ENCODE measurements at regions not wholly inside any gene's neighbourhood (a gene's known extent, or its start where the extent isn't known, plus 50 kb on each side); places are given as distances from the start of the nearest gene placed in this dataset.

DNA sequence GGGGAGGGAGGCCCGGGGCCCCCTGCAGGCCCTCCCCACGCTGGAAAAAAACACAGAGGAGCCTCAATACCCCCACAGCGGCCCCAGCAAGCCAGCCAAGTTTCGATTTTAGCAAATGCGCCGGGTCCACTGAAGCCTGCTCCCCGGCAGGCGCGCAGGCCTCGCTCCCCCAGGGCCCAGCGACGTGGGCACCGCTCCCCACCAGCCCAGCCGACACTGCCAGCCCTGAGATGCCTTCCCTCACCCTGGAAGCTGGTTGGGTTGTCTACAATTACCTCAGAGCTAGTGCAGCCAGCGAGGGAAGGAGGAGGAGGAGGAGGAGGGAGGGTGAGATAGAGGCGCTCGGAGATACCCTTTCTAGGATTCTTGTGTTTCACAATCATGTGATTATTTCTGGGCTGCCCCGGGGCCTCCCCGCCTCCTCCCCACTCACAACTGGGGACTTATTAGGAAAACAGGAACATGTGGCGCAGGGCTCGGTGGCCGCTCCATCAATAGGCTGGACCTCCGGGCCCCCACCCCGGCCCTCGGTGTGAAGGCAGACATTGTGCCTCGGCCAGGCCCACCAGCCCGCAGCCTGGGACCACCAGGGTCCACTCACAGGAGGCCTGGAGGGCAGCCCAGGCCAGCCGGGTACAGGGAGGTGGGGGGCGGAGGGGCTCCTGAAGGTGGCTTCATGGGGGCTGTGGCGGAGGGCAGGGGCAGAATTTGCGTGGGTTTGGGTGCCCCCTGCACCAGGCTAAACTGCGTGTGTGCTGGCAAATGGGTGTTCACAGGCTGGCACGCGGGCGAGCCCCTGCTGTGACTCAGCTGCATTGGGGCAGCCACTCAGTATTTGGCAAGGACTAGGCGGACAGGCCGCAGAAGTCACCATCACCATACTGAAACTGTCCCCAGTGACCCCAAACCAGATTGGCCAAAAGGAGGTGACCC, 109.9 kb downstream of the NCOR2 start:
- DNase-seq, result peak; percentile 53

GRCh38 chr12:124456652-124457152, 110.7 kb downstream of the NCOR2 start:
- DNase-seq, result no peak

DNA sequence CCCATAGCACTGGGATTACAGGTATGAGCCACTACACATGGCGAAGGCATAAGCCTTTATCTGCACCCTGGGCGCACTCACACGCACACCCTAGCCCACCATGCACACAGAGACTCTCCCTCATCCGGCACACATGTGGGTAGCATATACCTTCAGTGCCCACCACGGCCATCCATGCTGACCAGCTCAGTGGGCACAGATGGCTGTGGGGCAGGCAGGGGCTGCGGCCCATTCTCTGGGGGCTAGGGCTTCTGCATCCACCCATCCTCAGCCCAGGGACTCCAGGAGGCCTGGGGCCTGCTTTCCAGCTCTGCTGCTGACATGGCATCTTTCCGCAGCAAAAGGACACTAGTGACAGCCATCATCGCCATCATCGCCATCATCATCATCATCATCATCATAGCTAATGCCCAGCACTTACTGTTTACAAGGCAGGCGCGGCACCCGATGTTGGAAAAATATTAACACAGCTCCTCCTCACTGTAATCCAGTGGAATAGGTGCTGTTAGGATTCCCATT, 111.2 kb downstream of the NCOR2 start:
- DNase-seq, result no peak

DNA sequence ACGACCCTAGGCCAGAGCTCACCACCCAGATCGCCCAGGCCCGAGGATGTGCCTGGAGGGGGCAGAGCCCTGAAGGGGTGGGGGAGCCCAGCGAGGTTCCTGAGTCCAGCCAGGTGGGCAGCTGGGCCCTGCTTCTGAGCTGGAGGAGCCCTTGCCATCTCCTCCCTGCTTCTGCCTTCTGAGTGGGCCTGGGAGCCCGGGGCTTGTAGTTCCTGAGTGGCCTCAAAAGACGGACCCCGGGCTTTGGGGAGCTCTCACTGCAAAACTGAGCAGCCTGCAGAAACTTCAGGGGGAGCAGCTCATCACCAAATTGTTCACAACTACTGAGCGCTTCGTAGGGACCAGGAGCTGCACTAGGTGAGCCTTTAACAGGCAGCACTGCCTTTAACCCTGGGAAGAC, 112.1 kb downstream of the NCOR2 start:
- no peak for DNase-seq

DNA sequence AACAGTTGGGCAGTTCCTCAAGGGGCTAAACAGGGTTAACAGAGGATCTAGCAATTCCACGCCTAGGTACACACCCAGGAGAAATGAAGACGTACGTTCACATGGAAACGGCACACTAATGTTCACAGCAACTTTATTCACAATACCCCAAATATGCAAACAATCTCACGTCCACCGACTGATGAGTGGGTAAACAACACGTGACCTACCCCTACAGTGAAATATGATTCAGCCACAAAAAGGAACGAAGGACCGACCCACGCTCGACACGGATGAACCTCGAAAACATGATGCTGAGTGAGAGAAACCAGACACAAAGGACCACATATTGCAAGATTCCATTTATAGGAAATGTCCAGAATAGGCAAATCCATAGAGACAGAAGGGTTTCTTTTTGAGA, 112.7 kb downstream of the NCOR2 start:
- no peak for DNase-seq

GRCh38 chr12:124454352-124454725, 113.1 kb downstream of the NCOR2 start:
- DNase-seq, result no peak

DNA sequence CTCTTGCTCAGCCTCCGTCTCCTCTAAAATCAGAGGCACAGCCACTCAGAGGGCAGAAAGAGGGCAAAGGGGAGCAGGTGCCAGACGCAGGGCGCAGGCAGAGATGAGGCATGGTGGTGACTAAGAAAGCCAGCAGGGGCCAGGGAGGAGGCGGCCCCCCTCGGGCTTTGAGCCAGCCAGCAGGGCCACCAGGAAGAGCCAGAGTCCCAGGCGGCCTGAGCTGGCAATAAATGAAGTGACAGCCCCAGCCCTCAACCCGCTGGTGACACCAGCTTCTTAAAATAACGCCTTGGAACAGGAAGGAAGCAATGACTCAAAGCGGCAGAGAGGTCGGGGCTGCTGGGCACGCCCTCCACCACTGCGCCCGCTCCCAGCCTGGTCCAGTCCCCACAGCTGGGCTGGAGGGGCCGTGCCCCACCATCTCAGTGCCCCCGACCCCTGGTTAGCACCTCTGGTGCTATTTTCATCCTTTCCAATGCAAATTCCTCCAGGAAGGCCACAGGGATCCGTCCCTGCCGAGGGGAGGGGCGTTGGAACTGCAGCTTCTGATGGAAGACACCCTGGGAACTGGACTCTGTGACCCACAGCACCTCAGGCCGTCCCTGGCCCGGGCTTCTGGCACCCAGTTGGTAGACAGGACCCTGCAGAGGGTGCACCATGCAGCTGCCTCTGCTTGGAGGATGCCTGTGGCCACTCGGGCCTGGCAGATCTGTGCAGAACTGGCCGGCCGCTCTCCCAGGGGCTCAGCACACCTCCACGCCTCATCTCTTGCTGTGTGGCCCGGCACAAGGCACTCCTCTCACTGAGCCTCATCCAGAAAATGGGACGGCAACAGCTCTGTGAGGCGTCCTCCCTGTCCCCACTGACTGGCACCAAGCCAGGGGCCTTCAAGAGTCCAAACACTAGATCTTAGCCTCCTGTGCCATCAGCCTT, 113.7 kb downstream of the NCOR2 start:
- no peak for DNase-seq

GRCh38 chr12:124452576-124453331, 114.7 kb downstream of the NCOR2 start:
- no peak for DNase-seq

DNA sequence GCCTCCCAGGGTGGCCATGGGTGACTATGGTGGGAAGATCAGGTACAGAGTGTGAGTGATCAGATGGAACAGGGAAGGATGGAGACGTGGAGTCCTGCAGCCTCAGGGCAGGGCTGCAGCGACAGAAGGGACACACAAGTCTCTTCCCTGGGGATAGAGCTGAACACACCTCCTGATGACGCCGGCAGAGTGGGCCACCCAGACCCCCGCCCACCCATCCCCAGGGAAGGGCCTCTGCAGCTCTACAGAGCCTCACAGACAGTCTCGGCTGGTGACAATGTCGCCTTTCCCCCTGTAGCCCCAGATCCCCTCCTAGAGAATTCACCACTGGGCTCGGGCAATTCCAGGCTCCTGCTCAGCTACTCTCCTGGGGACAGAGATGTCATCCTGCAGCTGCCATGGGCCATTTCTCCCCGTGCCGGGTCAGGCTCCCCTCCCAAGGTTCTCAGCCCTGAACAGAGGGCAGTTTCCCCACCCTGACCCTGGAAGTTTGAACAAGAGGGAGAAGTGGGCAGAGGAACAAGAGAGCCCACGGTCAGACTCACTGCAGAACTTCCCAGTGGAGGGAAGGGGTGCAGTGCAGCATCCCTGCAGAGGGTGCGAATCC, 115.7 kb downstream of the NCOR2 start:
- no peak for DNase-seq

DNA sequence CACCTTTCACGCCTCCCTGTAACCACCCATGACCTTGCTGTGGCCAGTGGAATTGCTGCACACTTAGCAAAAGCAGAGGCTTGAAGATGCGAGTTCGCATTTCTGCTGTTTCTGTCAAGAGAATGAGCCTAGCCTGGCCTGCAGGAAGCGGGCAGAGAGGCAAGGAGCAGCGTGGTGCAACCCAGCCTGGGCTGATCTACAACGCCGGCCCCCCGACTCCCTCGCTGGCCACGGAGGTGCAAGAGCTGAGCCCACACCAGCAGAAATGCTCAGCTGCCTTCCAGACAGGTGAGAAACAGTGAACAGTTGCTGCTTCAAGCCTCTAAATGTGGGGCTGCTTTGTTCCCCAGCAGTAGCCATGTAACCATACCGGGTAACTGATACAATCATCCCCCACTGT, 116.4 kb downstream of the NCOR2 start:
- no peak for DNase-seq

DNA sequence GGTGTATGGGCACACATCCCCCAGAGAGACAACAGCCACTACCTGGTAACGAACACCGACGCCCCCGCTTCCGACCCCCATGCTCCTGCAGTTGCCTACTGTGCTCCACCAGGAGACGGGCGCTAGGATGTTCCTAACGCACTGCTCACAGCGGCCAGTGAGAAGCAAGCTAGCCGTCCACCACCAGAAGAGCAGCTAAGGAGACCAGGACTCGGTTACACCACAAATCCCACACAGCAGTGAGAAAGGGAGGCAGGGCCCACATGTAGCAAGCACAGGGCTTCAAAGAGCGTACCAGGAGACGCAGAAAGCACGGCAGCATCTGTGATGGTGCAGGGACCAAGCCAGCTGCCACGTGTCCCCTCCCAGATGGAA, 117.0 kb downstream of the NCOR2 start:
- no peak for DNase-seq

GRCh38 chr12:124449623-124450375, 117.6 kb downstream of the NCOR2 start:
- no peak for DNase-seq

- DNase-seq, result no peak
Measured at GRCh38 chr12:124448955-124449622, 118.3 kb downstream of the NCOR2 start.

DNA sequence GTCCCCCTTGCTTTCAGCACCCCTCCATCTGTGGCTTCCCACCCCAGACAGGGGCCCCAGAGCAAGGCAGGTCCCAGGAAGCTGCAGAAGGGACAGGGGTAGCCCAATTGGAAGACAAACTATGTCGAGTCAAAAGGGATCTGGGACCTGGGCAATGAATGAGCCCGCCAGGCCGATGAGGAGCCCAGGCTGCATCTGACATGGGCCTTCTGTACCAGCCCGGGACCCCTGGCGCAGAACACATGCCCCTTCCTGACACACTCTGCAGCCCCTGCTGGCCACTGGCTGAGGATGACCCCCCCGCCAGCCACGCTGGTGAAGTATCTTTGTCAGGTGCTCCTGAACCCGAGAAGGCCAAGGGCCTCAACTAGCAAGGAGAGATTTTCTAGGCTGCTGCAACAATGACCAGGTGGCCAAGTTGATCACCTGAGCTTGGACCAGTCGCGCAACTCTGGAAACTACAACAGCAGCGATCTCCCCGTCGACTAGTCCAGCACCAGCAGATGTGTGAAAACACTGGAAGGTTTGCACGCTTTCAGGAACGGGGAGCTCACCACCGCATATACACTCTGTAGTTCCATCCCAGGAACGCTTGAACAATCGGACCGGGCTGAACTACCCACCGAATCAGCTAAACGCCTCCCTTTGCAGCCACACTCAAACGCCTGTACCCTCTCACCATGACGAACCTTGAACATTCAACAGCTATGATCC, 119.0 kb downstream of the NCOR2 start:
- DNase-seq, result no peak

DNA sequence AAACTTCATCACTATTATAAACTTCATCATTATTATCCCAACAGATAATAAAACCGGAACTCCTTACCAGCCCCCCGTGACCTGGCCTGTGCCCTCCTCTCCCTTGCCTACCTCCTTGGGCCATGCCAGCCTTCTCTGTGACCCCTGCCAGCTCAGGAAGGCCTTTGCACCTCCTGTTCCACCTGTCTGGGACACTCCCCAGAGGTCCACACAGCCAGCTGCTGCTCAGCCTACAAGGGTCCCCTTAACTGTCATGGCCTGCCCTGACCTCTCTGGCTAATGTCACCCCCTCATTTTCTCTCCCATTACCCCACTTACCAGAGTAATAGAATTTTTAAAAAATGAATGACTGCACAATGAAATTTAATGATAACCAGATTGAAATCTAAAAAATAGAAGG, 121.0 kb downstream of the NCOR2 start:
- DNase-seq, result no peak

DNA sequence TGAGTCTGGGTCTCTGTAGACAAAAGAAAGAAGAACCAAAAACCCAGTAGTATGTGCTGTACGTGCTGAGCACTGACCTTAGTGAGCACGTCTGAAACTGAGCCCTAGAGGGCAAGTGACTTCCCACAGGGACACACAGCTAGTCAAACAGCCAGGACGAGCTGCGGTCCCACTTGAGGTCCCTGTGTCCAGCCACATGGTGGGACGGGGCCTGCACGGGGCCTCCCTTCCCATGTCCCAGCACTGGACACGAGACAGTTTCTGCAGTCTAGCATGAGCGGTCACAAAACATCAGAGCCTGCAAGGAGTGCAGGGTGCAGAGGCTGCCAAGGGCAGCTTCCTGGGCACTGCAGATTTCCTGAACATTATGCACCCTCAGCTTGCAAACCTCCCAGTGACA, 121.6 kb downstream of the NCOR2 start:
- DNase-seq, result no peak

DNA sequence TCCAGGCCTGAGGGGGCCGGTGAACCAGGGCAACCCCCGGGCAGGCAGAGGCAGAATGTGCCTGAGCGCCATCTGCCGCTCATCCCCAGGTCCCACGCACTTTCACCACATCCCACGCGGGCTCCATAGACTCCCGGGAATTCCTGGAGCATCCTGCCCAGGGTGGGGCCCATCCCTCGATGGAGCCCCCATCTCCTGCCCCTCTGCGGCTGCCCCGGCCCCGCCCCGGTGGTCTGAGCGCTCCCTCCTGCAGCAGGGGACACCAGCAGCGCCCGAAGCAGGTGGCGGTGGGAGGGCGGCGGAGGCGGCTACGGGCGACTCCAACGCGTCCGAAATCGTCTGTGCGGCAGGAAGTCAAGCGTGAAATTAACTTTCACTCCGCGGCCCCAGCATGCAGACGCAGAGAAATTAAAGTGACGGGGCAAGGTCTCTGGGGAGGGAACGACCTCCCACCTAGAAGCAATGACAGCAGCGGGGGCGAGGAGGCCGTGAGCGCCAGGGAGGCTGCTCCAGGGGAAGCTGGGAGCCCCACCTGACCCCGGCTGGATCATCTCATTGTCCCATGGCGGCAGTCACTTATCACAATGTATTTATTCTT, 122.2 kb downstream of the NCOR2 start:
- peak; percentile 86 for DNase-seq

GRCh38 chr12:124443931-124444712, 123.3 kb downstream of the NCOR2 start:
- no peak for DNase-seq

All from left kidney (tissue), 1 donor.